GM12874 (cell line): ENCODE measurements at regions not wholly inside any gene's neighbourhood (a gene's known extent, or its start where the extent isn't known, plus 50 kb on each side); places are given as distances from the start of the nearest gene placed in this dataset.

ENCODE experiments used
- CTCF ChIP-seq: IDR thresholded peaks from 2 replicates; pipeline ENCODE4 v1.5.1; 2011; ENCODE audit warnings: low read depth, mild to moderate bottlenecking, control low read depth, low read length, moderate library complexity; ENCODE audit not compliant: insufficient read depth

GRCh38 chr3:94179059-94179458, 116.2 kb downstream of the NSUN3 start:
- TF ChIP-seq CTCF, result no peak

- TF ChIP-seq CTCF, result no peak
These were observed 120.7 kb downstream of the NSUN3 start for GRCh38 chr3:94183551-94183950.

GRCh38 chr3:94184781-94185180, 121.9 kb downstream of the NSUN3 start:
- no peak for TF ChIP-seq CTCF

GRCh38 chr3:94185753-94186152, 122.9 kb downstream of the NSUN3 start:
- no peak for TF ChIP-seq CTCF

GRCh38 chr3:94187697-94188096, 124.8 kb downstream of the NSUN3 start:
- no peak for TF ChIP-seq CTCF

GRCh38 chr3:94195381-94195780, 132.5 kb downstream of the NSUN3 start:
- no peak for TF ChIP-seq CTCF

- no peak for TF ChIP-seq CTCF
These were observed 143.4 kb downstream of the NSUN3 start for GRCh38 chr3:94206291-94206690.

- no peak for TF ChIP-seq CTCF
These were observed 147.4 kb downstream of the NSUN3 start for GRCh38 chr3:94210256-94210655.
